ENCODE measurements at regions not wholly inside any gene's neighbourhood (a gene's known extent, or its start where the extent isn't known, plus 50 kb on each side); places are given as distances from the start of the nearest gene placed in this dataset.

DNA sequence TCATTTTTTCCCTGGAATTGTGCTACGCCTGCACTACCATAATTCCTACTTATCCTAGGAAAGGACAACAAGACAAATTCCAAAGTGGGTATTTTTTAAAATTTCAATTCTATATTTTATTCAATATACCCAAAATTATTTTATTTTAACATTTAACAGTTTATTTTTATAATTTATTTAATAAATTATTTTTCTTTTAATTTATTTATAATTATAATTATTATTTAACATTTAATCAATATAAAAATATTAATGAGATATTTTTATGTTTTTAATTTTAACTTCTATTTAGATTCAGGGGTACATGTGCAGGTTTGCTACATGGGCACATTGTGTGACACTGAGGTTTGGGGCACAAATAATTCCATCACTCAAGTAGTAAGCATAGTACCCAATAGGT lies 65.6 kb upstream of the VSTM2A start:
- intact Hi-C loops (cut with micrococcal nuclease) (no loop called here), dilution Hi-C loops (cut with MboI; ENCODE audit: extremely low pct_ligation_motif_present, low sequenced_read_pairs) (no loop called here)
- H4K20me1 ChIP-seq (replicated peaks; ENCODE audit: control insufficient read depth, extremely low read depth, insufficient read depth, low read length), result no peaks in the 10 kb centered on the region
- no peak overlapping the region for H3K27ac ChIP-seq (ENCODE audit: insufficient read depth, low read depth, low read length)
- H3K9me1 ChIP-seq (replicated peaks; ENCODE audit: control insufficient read depth, extremely low read depth, insufficient read depth, low read length), result no peaks in the 10 kb centered on the region
- no peak for DNase-seq (ENCODE audit: low read depth, low spot score)
- H3K4me2 ChIP-seq (ENCODE audit: insufficient read depth, low read length), result no peak overlapping the region
- no peaks in the 10 kb centered on the region for H3K36me3 ChIP-seq (ENCODE audit: control insufficient read depth in 2 of 2, extremely low read depth in 1 of 2, insufficient read depth in 2 of 2, low read length in 2 of 2)
- H3K79me2 ChIP-seq (ENCODE audit: control insufficient read depth, insufficient read depth, low read length), result no peaks in the 10 kb centered on the region
- no peak for FAIRE-seq
- no peak overlapping the region for H3K4me3 ChIP-seq (replicated peaks in 1 of 3; ENCODE audit: insufficient read depth in 1 of 3, low read depth in 1 of 3, low read length in 3 of 3)
- TF ChIP-seq JUN (IDR thresholded peaks at IDR 0.05; ENCODE audit: borderline replicate concordance, insufficient read depth, insufficient read length, low read depth), result no peak
- no peak for TF ChIP-seq POLR2A (IDR thresholded peaks at IDR 0.05; ENCODE audit: low read depth, low read length)
- no peak for TF ChIP-seq GATA2 (IDR thresholded peaks at IDR 0.05; ENCODE audit: insufficient read depth, insufficient read length, low read depth, low read length)
- TF ChIP-seq, protein P1, sequence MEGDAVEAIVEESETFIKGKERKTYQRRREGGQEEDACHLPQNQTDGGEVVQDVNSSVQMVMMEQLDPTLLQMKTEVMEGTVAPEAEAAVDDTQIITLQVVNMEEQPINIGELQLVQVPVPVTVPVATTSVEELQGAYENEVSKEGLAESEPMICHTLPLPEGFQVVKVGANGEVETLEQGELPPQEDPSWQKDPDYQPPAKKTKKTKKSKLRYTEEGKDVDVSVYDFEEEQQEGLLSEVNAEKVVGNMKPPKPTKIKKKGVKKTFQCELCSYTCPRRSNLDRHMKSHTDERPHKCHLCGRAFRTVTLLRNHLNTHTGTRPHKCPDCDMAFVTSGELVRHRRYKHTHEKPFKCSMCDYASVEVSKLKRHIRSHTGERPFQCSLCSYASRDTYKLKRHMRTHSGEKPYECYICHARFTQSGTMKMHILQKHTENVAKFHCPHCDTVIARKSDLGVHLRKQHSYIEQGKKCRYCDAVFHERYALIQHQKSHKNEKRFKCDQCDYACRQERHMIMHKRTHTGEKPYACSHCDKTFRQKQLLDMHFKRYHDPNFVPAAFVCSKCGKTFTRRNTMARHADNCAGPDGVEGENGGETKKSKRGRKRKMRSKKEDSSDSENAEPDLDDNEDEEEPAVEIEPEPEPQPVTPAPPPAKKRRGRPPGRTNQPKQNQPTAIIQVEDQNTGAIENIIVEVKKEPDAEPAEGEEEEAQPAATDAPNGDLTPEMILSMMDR (IDR thresholded peaks at IDR 0.05; ENCODE audit: extremely low read depth in 1 of 2, insufficient read depth in 1 of 2, low read depth in 1 of 2, low read length in 2 of 2), result no peak
- TF ChIP-seq FOS (IDR thresholded peaks at IDR 0.05; ENCODE audit: borderline replicate concordance, insufficient read depth, low read length), result no peak
- TF ChIP-seq POLR2AphosphoS5 (IDR thresholded peaks at IDR 0.05; ENCODE audit: insufficient read depth, low read depth, low read length), result no peak
- TF ChIP-seq, protein P2, sequence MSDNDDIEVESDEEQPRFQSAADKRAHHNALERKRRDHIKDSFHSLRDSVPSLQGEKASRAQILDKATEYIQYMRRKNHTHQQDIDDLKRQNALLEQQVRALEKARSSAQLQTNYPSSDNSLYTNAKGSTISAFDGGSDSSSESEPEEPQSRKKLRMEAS (IDR thresholded peaks at IDR 0.05; ENCODE audit: insufficient read depth, insufficient read length), result no peak
- TF ChIP-seq MYC (IDR thresholded peaks at IDR 0.05; ENCODE audit: low read depth, low read length), result no peak
- no peak for TF ChIP-seq EZH2 (IDR thresholded peaks at IDR 0.05; ENCODE audit: borderline replicate concordance, low read depth, low read length, severe bottlenecking)
- no peaks in the 10 kb centered on the region for H3K4me1 ChIP-seq (ENCODE audit: control insufficient read depth, extremely low read depth, insufficient read depth, low read length)
- no peak overlapping the region for H3K9ac ChIP-seq (replicated peaks; ENCODE audit: extremely low read depth, insufficient read depth, low read length)
- ChIA-PET CTCF (no interaction called here), POLR2A (no interaction called here)
- no TSS peak for BruUV-seq (replicated peaks)
- no peak overlapping the region for H2AFZ ChIP-seq (ENCODE audit: low read depth, low read length)
- H3K27me3 ChIP-seq (ENCODE audit: control insufficient read depth in 2 of 2, insufficient read depth in 2 of 2, low read length in 2 of 2), result no peaks in the 10 kb centered on the region
- H3K9me3 ChIP-seq (replicated peaks; ENCODE audit: control insufficient read depth, insufficient read depth, low read length), result no peaks in the 10 kb centered on the region

Data from endothelial cell of umbilical vein (primary cell).